H9 (cell line): ENCODE measurements at regions not wholly inside any gene's neighbourhood (a gene's known extent, or its start where the extent isn't known, plus 50 kb on each side); places are given as distances from the start of the nearest gene placed in this dataset.

Source experiments
- DNase-seq: peaks from one replicate; pipeline ENCODE4 v3.0.0-alpha.2; 2017
- H2AFZ ChIP-seq: one replicate; pipeline ENCODE4 v1.6.1; 2013; ENCODE audit warnings: mild to moderate bottlenecking, low read length, control low read depth, moderate library complexity
- H2AK5ac ChIP-seq: 2 replicates; pipeline ENCODE4 v1.6.1; 2013; ENCODE audit warnings: low read length, control low read depth, mixed read lengths; ENCODE audit not compliant: insufficient read length
- H2BK120ac ChIP-seq: one replicate; pipeline ENCODE4 v1.6.1; 2013; ENCODE audit warnings: low read depth, mild to moderate bottlenecking, low read length, control low read depth, inconsistent platforms; ENCODE audit not compliant: poor library complexity, severe bottlenecking
- H2BK12ac ChIP-seq: 2 replicates; pipeline ENCODE4 v1.6.1; 2013; ENCODE audit warnings: low read length, control low read depth, mixed read lengths, low read depth; ENCODE audit not compliant: insufficient read length
- H2BK15ac ChIP-seq: 2 replicates; pipeline ENCODE4 v1.6.1; 2013; ENCODE audit warnings: low read depth, low read length, control low read depth
- H2BK20ac ChIP-seq: one replicate; pipeline ENCODE4 v1.6.1; 2013; ENCODE audit warnings: low read depth, mild to moderate bottlenecking, low read length, control low read depth, inconsistent platforms; ENCODE audit not compliant: poor library complexity, severe bottlenecking
- H2BK5ac ChIP-seq: 2 replicates; pipeline ENCODE4 v1.6.1; 2013; ENCODE audit warnings: low read length, control low read depth, mixed read lengths; ENCODE audit not compliant: insufficient read length
- H3K14ac ChIP-seq: 2 replicates; pipeline ENCODE4 v1.6.1; 2013; ENCODE audit warnings: low read length, control low read depth; ENCODE audit not compliant: insufficient read depth
- H3K18ac ChIP-seq: 2 replicates; pipeline ENCODE4 v1.6.1; 2013; ENCODE audit warnings: low read depth, mild to moderate bottlenecking, mixed read lengths, low read length, control low read depth; ENCODE audit not compliant: insufficient read length
- H3K23ac ChIP-seq: 2 replicates; pipeline ENCODE4 v1.6.1; 2013; ENCODE audit warnings: low read length, control low read depth, mixed read lengths, low read depth; ENCODE audit not compliant: insufficient read length
- H3K23me2 ChIP-seq: 2 replicates; pipeline ENCODE4 v1.6.1; 2013; ENCODE audit warnings: low read depth, mild to moderate bottlenecking, mixed read lengths, low read length, control low read depth; ENCODE audit not compliant: insufficient read length, poor library complexity, severe bottlenecking
- H3K27ac ChIP-seq: 2 replicates; pipeline ENCODE4 v1.5.1; 2013; ENCODE audit warnings: low read length, control low read depth, mixed read lengths, low read depth; ENCODE audit not compliant: insufficient read length
- H3K27me3 ChIP-seq: 2 replicates; pipeline ENCODE4 v1.6.1; 2013; ENCODE audit warnings: low read length, control low read depth, inconsistent platforms; ENCODE audit not compliant: insufficient read depth
- H3K4ac ChIP-seq: 2 replicates; pipeline ENCODE4 v1.6.1; 2013; ENCODE audit warnings: low read depth, mild to moderate bottlenecking, control low read depth, inconsistent platforms, low read length, moderate library complexity
- H3K4me1 ChIP-seq: 2 replicates; pipeline ENCODE4 v1.6.1; 2013; ENCODE audit warnings: low read length, control low read depth, inconsistent platforms; ENCODE audit not compliant: insufficient read depth
- H3K4me2 ChIP-seq: 2 replicates; pipeline ENCODE4 v1.6.1; 2013; ENCODE audit warnings: low read length, control low read depth, mixed read lengths; ENCODE audit not compliant: insufficient read length, insufficient read depth
- H3K56ac ChIP-seq: 2 replicates; pipeline ENCODE4 v1.6.1; 2013; ENCODE audit warnings: low read depth, mild to moderate bottlenecking, mixed read lengths, low read length, control low read depth; ENCODE audit not compliant: insufficient read length
- H3K79me1 ChIP-seq: 2 replicates; pipeline ENCODE4 v1.6.1; 2013; ENCODE audit warnings: low read depth, mild to moderate bottlenecking, moderate library complexity, low read length, control low read depth, inconsistent platforms; ENCODE audit not compliant: insufficient read depth, poor library complexity, severe bottlenecking
- H3K79me2 ChIP-seq: 2 replicates; pipeline ENCODE4 v1.6.1; 2013; ENCODE audit warnings: low read length, control low read depth, inconsistent platforms; ENCODE audit not compliant: insufficient read depth
- H3K9ac ChIP-seq: 2 replicates; pipeline ENCODE4 v1.6.1; 2013; ENCODE audit warnings: low read length, control low read depth, mixed read lengths; ENCODE audit not compliant: insufficient read length; ENCODE audit errors: extremely low read depth
- H3K9me3 ChIP-seq: one replicate; pipeline ENCODE4 v1.6.1; 2013; ENCODE audit warnings: low read depth, low read length, inconsistent platforms; ENCODE audit not compliant: control insufficient read depth
- H3T11ph ChIP-seq: one replicate; pipeline ENCODE4 v1.6.1; 2013; ENCODE audit warnings: mild to moderate bottlenecking, low read length, control low read depth, inconsistent platforms
- H4K20me1 ChIP-seq: one replicate; pipeline ENCODE4 v1.6.1; 2013; ENCODE audit not compliant: control insufficient read depth, insufficient read length, insufficient read depth
- H4K5ac ChIP-seq: 2 replicates; pipeline ENCODE4 v1.6.1; 2013; ENCODE audit warnings: low read depth, mild to moderate bottlenecking, mixed read lengths, low read length, control low read depth; ENCODE audit not compliant: insufficient read length
- H4K8ac ChIP-seq: replicated peaks from 2 replicates; pipeline ENCODE4 v1.6.1; 2013; ENCODE audit warnings: low read length, control low read depth, mixed read lengths, low read depth; ENCODE audit not compliant: insufficient read length
- H4K91ac ChIP-seq: 2 replicates; pipeline ENCODE4 v1.6.1; 2013; ENCODE audit warnings: low read depth, mild to moderate bottlenecking, moderate library complexity, mixed read lengths, low read length, control low read depth; ENCODE audit not compliant: insufficient read length
- H3K27ac Mint-ChIP-seq, 3 experiments: 2 replicates in 2 of 3; 3 replicates in 1 of 3; pipeline ENCODE4 v1.8.0; 2020 to 2021; ENCODE audit warnings: mixed read lengths in 3 of 3, mild to moderate bottlenecking in 1 of 3, moderate library complexity in 1 of 3
- H3K27me3 Mint-ChIP-seq: 2 replicates; pipeline ENCODE4 v1.8.0; 2021; ENCODE audit warnings: low read depth, mild to moderate bottlenecking, moderate library complexity, mixed read lengths
- H3K36me3 Mint-ChIP-seq, 3 experiments: 2 replicates in 2 of 3; 3 replicates in 1 of 3; pipeline ENCODE4 v1.8.0; 2020 to 2021; ENCODE audit warnings: low read depth in 3 of 3, mixed read lengths in 3 of 3; ENCODE audit not compliant: insufficient read depth in 1 of 3
- H3K4me1 Mint-ChIP-seq, 2 experiments: 2 replicates each; pipeline ENCODE4 v1.8.0; 2020; ENCODE audit warnings: mixed read lengths in 2 of 2
- H3K4me3 Mint-ChIP-seq, 2 experiments: 2 replicates in 1 of 2; 3 replicates in 1 of 2; pipeline ENCODE4 v1.8.0; 2020 to 2021; ENCODE audit warnings: mild to moderate bottlenecking in 2 of 2, mixed read lengths in 2 of 2, moderate library complexity in 1 of 2
- H3K9me3 Mint-ChIP-seq, 2 experiments: 2 replicates in 1 of 2; 3 replicates in 1 of 2; pipeline ENCODE4 v1.8.0; 2020; ENCODE audit warnings: mild to moderate bottlenecking in 2 of 2, mixed read lengths in 2 of 2, moderate library complexity in 1 of 2
- CTCF ChIP-seq: fragments of 200-600 bp; sonication (generic); conservative IDR thresholded peaks from 3 replicates; pipeline ENCODE4 v1.8.0; 2021; ENCODE audit warnings: antibody characterized with exemption, mild to moderate bottlenecking
- WGBS: extraction: QIAGEN DNeasy Blood & Tissue Kit; methylation state at CpG from one replicate; pipeline ENCODE4 v1.1.7; 2013; ENCODE audit warnings: missing lambda C conversion rate, low lambda C conversion rate, mixed read lengths; ENCODE audit not compliant: insufficient read length; ENCODE audit errors: extremely low coverage; 5-methylcytosine and 5-hydroxymethylcytosine counted together

GRCh38 chr7:33677556-33677955, 227.8 kb upstream of the BMPER start:
- H2BK5ac ChIP-seq, result no peak overlapping the region
- WGBS, result no CpG with 5 or more reads among the region's 4 CpGs
- H3K27ac Mint-ChIP-seq, result no peak overlapping the region
- H3K27me3 ChIP-seq, result no peaks in the 10 kb centered on the region
- H4K8ac ChIP-seq, result no peak overlapping the region
- no peak overlapping the region for H3K4ac ChIP-seq
- H2BK15ac ChIP-seq, result no peak overlapping the region
- no peak overlapping the region for H3K4me2 ChIP-seq
- H3K9me3 Mint-ChIP-seq, result no peaks in the 10 kb centered on the region
- H3K9ac ChIP-seq, result no peak overlapping the region
- no peak overlapping the region for H2BK12ac ChIP-seq
- no peak overlapping the region for H4K91ac ChIP-seq
- H3K4me1 Mint-ChIP-seq, result peaks cover 22 to 23% of the 10 kb centered on the region in 2 experiments
- H3K79me1 ChIP-seq, result no peaks in the 10 kb centered on the region
- no peak overlapping the region for H2BK20ac ChIP-seq
- no peak overlapping the region for H3K4me3 Mint-ChIP-seq
- no peaks in the 10 kb centered on the region for H4K20me1 ChIP-seq
- no peaks in the 10 kb centered on the region; the same call in 1 of the 2 replicates for H3K4me1 ChIP-seq
- no peak overlapping the region for H3K18ac ChIP-seq
- H2AK5ac ChIP-seq, result no peak overlapping the region
- H3K56ac ChIP-seq, result no peak overlapping the region
- DNase-seq, result no peak
- no peaks in the 10 kb centered on the region for H3K9me3 ChIP-seq
- no peak overlapping the region for H3K27ac ChIP-seq
- H2AFZ ChIP-seq, result no peak overlapping the region
- no peak overlapping the region for H3K23ac ChIP-seq
- H3K79me2 ChIP-seq, result no peaks in the 10 kb centered on the region
- no peak for TF ChIP-seq CTCF
- no peaks in the 10 kb centered on the region for H3K36me3 Mint-ChIP-seq
- no peak overlapping the region for H4K5ac ChIP-seq
- H2BK120ac ChIP-seq, result no peak overlapping the region
- H3K27me3 Mint-ChIP-seq, result no peaks in the 10 kb centered on the region
- no peaks in the 10 kb centered on the region for H3K23me2 ChIP-seq
- no peak overlapping the region for H3K14ac ChIP-seq
- H3T11ph ChIP-seq, result no peak overlapping the region
